HCT116 (cell line): ENCODE measurements at regions not wholly inside any gene's neighbourhood (a gene's known extent, or its start where the extent isn't known, plus 50 kb on each side); places are given as distances from the start of the nearest gene placed in this dataset.

Experiments used
- ATAC-seq: fragments of 200-7000 bp; cut with Tn5 transposase; 2 replicates; pipeline ENCODE4 v1.9.1; 2020; ENCODE audit warnings: mild to moderate bottlenecking, moderate library complexity
- BruUV-seq: library from RNA; stranded (reverse); fragments of 400-500 nt; replicated peaks from 2 replicates; lab custom pipeline; 2021; lab: Mats Ljungman, UMichigan
- CTCF ChIA-PET: fragments of 300-600 bp; sonication (Branson Sonifier 250); formaldehyde crosslinking; loops from one replicate; lab custom pipeline; 2021; ENCODE audit warnings: antibody characterized with exemption; lab: Charles Lee
- POLR2A ChIA-PET: fragments of 300-600, 350-600 bp; sonication (Branson Sonifier 250); formaldehyde crosslinking; loops from one replicate; lab custom pipeline; 2021; ENCODE audit warnings: antibody characterized with exemption; lab: Charles Lee
- RAD21 ChIA-PET, 2 experiments: fragments of 300-600 bp; sonication (Branson Sonifier 250); formaldehyde crosslinking; loops; one replicate each; lab custom pipeline; 2023; ENCODE audit warnings: low total read pairs in 2 of 2; ENCODE audit not compliant: uncharacterized antibody in 2 of 2, unreplicated experiment in 2 of 2, low non-redundant PET in 1 of 2; lab: Charles Lee
- DNase-seq: peaks from one replicate; pipeline ENCODE4 v3.0.0-alpha.2; 2010; ENCODE audit warnings: low read depth, low spot score
- H2AFZ ChIP-seq: fragments of 200-600 bp; shearing (Covaris generic), sonication (generic); 2 replicates; pipeline ENCODE4 v1.6.1; 2017; ENCODE audit warnings: low read depth, mixed run types, mixed read lengths, antibody characterized with exemption, low read length; ENCODE audit not compliant: poor library complexity, severe bottlenecking
- H3K27ac ChIP-seq: 2 replicates; pipeline ENCODE4 v1.5.1; 2012; ENCODE audit warnings: low read depth, low read length
- H3K27me3 ChIP-seq: fragments of 200-600 bp; sonication (generic); 2 replicates; pipeline ENCODE4 v1.6.1; 2016; ENCODE audit warnings: mixed run types, low read length, mixed read lengths; ENCODE audit not compliant: insufficient read depth
- H3K36me3 ChIP-seq, 2 experiments: fragments of 200-500 bp in 1 of 2; fragments of 200-600 bp in 1 of 2; sonication (Bioruptor generic) in 1 of 2; sonication (generic) in 1 of 2; 2 replicates each; pipeline versions ENCODE4 v1.5.1 to v1.6.1; 2014 to 2016; ENCODE audit warnings: low read length in 2 of 2, inconsistent platforms in 1 of 2, mixed read lengths in 1 of 2, mixed run types in 1 of 2; ENCODE audit not compliant: insufficient read depth in 2 of 2, control insufficient read depth in 1 of 2
- H3K4me1 ChIP-seq, 2 experiments: fragments of 200-600 bp in 1 of 2; sonication (generic) in 1 of 2; 2 replicates each; pipeline versions ENCODE4 v1.5.1 to v1.6.1; 2012 to 2017; ENCODE audit warnings: low read length in 2 of 2, inconsistent platforms in 1 of 2, mild to moderate bottlenecking in 1 of 2, mixed read lengths in 1 of 2, mixed run types in 1 of 2, moderate library complexity in 1 of 2; ENCODE audit not compliant: insufficient read depth in 2 of 2, control insufficient read depth in 1 of 2
- H3K4me2 ChIP-seq: fragments of 200-600 bp; sonication (generic); 2 replicates; pipeline ENCODE4 v1.6.1; 2017; ENCODE audit warnings: mixed run types, low read length, mixed read lengths
- H3K4me3 ChIP-seq, 2 experiments: fragments of 200-600 bp in 1 of 2; sonication (generic) in 1 of 2; replicated peaks in 1 of 2; 2 replicates each; pipeline ENCODE4 v1.5.1; 2011 to 2016; ENCODE audit warnings: low read length in 2 of 2, control low read depth in 1 of 2, low read depth in 1 of 2, mild to moderate bottlenecking in 1 of 2, mixed read lengths in 1 of 2, mixed run types in 1 of 2
- H3K79me2 ChIP-seq: fragments of 200-600 bp; sonication (generic); 2 replicates; pipeline ENCODE4 v1.6.1; 2017; ENCODE audit warnings: mild to moderate bottlenecking, mixed run types, low read length, moderate library complexity, mixed read lengths; ENCODE audit not compliant: insufficient read depth
- H3K9ac ChIP-seq: fragments of 200-600 bp; sonication (generic); 2 replicates; pipeline ENCODE4 v1.6.1; 2016; ENCODE audit warnings: low read length, mixed read lengths
- H3K9me2 ChIP-seq: fragments of 200-600 bp; sonication (generic), shearing (Covaris generic); 2 replicates; pipeline ENCODE4 v1.6.1; 2017; ENCODE audit warnings: mixed run types, mild to moderate bottlenecking, moderate library complexity; ENCODE audit not compliant: insufficient read depth
- H3K9me3 ChIP-seq, 2 experiments: fragments of 200-500 bp in 1 of 2; fragments of 200-600 bp in 1 of 2; sonication (Bioruptor generic) in 1 of 2; sonication (generic) in 1 of 2; 2 replicates each; pipeline ENCODE4 v1.6.1; 2014 to 2017; ENCODE audit warnings: low read length in 2 of 2, mixed read lengths in 2 of 2, inconsistent platforms in 1 of 2, low read depth in 1 of 2, mild to moderate bottlenecking in 1 of 2, mixed run types in 1 of 2, moderate library complexity in 1 of 2; ENCODE audit not compliant: control insufficient read depth in 1 of 2, insufficient read depth in 1 of 2
- H4K20me1 ChIP-seq: fragments of 200-600 bp; sonication (generic), shearing (Covaris generic); 2 replicates; pipeline ENCODE4 v1.6.1; 2017; ENCODE audit warnings: mixed run types, mild to moderate bottlenecking, moderate library complexity; ENCODE audit not compliant: insufficient read depth
- ELF1 ChIP-seq: IDR thresholded peaks from 2 replicates; pipeline ENCODE4 v1.6.1; 2012; ENCODE audit warnings: low read depth, borderline replicate concordance
- EZH2phosphoT487 ChIP-seq: fragments of 200-600 bp; IDR thresholded peaks from 2 replicates; pipeline ENCODE4 v1.6.1; 2018; ENCODE audit warnings: antibody characterized with exemption, borderline replicate concordance
- JUND ChIP-seq: IDR thresholded peaks from 2 replicates; pipeline ENCODE4 v1.6.1; 2012
- SIN3A ChIP-seq: IDR thresholded peaks from 2 replicates; pipeline ENCODE4 v1.6.1; 2012; ENCODE audit warnings: low read depth
- SP1 ChIP-seq: IDR thresholded peaks from 2 replicates; pipeline ENCODE4 v1.6.1; 2012; ENCODE audit warnings: low read depth
- TCF7L2 ChIP-seq: IDR thresholded peaks from 2 replicates; pipeline ENCODE4 v1.7.0; 2011; ENCODE audit warnings: borderline replicate concordance, inconsistent platforms; ENCODE audit not compliant: insufficient read depth, insufficient read length; ENCODE audit errors: extremely low read depth
- ZFX ChIP-seq: fragments of 450-650 bp; IDR thresholded peaks from 2 replicates; pipeline ENCODE4 v1.6.1; 2017
- ZNF274 ChIP-seq: fragments of 200-500 bp; sonication (Bioruptor generic); IDR thresholded peaks from 2 replicates; pipeline ENCODE4 v1.6.1; 2014; ENCODE audit warnings: mild to moderate bottlenecking, low read depth, low read length, inconsistent platforms
- intact Hi-C: fragments of 100-400 bp; cut with micrococcal nuclease; formaldehyde crosslinking; loops from 2 replicates; pipeline ENCODE4 v1.10.0; 2022
- TF ChIP-seq, protein P1 (sequence below), 3 experiments: fragments of 200-600 bp in 1 of 3; sonication (generic) in 1 of 3; IDR thresholded peaks in 2 of 3; conservative IDR thresholded peaks in 1 of 3; 2 replicates each; pipeline ENCODE4 v1.5.1; 2012 to 2017; ENCODE audit warnings: low read depth in 2 of 3, low read length in 2 of 3, antibody characterized with exemption in 1 of 3, borderline replicate concordance in 1 of 3, control low read depth in 1 of 3, mild to moderate bottlenecking in 1 of 3, mixed read lengths in 1 of 3, mixed run types in 1 of 3, moderate library complexity in 1 of 3; ENCODE audit not compliant: insufficient read depth in 1 of 3
- TF ChIP-seq, protein P2 (sequence below): IDR thresholded peaks from 2 replicates; pipeline ENCODE4 v1.6.1; 2011; ENCODE audit warnings: mild to moderate bottlenecking, low read length, moderate library complexity; ENCODE audit not compliant: insufficient replicate concordance; ENCODE audit errors: extremely low read depth

DNA sequence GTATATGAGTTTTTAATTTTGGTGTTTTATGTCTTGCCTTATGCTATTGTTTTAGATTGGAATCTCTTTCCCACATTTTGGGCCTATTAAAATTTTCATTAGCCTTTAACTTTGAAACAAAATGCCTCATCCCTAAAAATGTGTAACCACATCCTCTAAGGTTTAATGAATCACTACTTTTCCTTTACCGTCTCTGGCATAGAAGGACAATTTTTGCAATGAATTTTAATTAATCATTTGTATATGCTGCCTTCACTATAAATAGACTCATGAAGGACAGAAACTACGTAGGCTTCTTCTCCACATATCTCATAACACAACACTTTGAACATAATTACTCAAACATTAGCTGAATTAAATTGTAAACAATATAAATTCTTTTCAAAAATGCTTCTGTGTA lies 421.5 kb downstream of the NLGN4X start:
- no peak overlapping the region for H3K4me3 ChIP-seq
- intact Hi-C loops, result no loop called here

More for the DNA sequence above, 421.5 kb downstream of the NLGN4X start:
- RAD21 ChIA-PET, result no interaction called here
- no peak overlapping the region for H3K9ac ChIP-seq
- ATAC-seq (no peak), DNase-seq (no peak)
- H3K27ac ChIP-seq, result no peak overlapping the region
- H3K27me3 ChIP-seq, result no peaks in the 10 kb centered on the region
- BruUV-seq, result no TSS peak
- no peaks in the 10 kb centered on the region for H4K20me1 ChIP-seq
- no peaks in the 10 kb centered on the region for H3K4me1 ChIP-seq
- no peaks in the 10 kb centered on the region; a peak in 1 of 4 replicates for H3K9me3 ChIP-seq
- TF ChIP-seq SIN3A (no peak), TCF7L2 (no peak), SP1 (no peak), EZH2phosphoT487 (no peak), ZFX (no peak), ELF1 (no peak), ZNF274 (no peak), JUND (no peak)
- TF ChIP-seq, protein P1, sequence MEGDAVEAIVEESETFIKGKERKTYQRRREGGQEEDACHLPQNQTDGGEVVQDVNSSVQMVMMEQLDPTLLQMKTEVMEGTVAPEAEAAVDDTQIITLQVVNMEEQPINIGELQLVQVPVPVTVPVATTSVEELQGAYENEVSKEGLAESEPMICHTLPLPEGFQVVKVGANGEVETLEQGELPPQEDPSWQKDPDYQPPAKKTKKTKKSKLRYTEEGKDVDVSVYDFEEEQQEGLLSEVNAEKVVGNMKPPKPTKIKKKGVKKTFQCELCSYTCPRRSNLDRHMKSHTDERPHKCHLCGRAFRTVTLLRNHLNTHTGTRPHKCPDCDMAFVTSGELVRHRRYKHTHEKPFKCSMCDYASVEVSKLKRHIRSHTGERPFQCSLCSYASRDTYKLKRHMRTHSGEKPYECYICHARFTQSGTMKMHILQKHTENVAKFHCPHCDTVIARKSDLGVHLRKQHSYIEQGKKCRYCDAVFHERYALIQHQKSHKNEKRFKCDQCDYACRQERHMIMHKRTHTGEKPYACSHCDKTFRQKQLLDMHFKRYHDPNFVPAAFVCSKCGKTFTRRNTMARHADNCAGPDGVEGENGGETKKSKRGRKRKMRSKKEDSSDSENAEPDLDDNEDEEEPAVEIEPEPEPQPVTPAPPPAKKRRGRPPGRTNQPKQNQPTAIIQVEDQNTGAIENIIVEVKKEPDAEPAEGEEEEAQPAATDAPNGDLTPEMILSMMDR (IDR thresholded peaks at IDR 0.05 in 2 of 3, conservative IDR thresholded peaks at IDR 0.05 in 1 of 3; ENCODE audit: borderline replicate concordance in 1 of 3, insufficient read depth in 1 of 3, low read depth in 2 of 3, low read length in 2 of 3), result no peak
- TF ChIP-seq, protein P2, sequence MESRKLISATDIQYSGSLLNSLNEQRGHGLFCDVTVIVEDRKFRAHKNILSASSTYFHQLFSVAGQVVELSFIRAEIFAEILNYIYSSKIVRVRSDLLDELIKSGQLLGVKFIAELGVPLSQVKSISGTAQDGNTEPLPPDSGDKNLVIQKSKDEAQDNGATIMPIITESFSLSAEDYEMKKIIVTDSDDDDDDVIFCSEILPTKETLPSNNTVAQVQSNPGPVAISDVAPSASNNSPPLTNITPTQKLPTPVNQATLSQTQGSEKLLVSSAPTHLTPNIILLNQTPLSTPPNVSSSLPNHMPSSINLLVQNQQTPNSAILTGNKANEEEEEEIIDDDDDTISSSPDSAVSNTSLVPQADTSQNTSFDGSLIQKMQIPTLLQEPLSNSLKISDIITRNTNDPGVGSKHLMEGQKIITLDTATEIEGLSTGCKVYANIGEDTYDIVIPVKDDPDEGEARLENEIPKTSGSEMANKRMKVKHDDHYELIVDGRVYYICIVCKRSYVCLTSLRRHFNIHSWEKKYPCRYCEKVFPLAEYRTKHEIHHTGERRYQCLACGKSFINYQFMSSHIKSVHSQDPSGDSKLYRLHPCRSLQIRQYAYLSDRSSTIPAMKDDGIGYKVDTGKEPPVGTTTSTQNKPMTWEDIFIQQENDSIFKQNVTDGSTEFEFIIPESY, result no peak
- H3K79me2 ChIP-seq, result no peaks in the 10 kb centered on the region
- H3K36me3 ChIP-seq, result no peaks in the 10 kb centered on the region
- POLR2A ChIA-PET, result no interaction called here
- H3K9me2 ChIP-seq, result no peaks in the 10 kb centered on the region
- no peak overlapping the region for H3K4me2 ChIP-seq
- no peak overlapping the region for H2AFZ ChIP-seq
- CTCF ChIA-PET, result no interaction called here
